ENCODE measurements at regions not wholly inside any gene's neighbourhood (a gene's known extent, or its start where the extent isn't known, plus 50 kb on each side); places are given as distances from the start of the nearest gene placed in this dataset.

DNA sequence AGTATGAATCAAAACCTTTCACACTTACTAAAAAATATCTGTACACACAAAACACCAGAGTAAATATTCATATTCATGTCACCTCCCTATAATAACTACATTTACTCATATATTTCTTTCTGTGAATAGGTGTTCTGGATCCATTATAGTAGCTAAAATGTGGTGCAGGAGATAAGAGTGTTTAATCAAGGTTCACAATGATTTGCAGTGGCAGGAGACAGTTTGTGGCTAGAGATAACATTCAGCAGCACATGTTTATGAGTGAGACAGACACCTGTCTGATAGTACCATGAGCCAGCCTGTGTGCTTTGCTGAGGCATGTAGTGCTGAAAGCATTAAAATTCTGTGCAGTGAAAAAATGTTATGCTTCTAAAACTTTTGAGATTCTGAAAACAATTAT lies 410.3 kb downstream of the SRGAP2C start:
- TF ChIP-seq, protein P1, sequence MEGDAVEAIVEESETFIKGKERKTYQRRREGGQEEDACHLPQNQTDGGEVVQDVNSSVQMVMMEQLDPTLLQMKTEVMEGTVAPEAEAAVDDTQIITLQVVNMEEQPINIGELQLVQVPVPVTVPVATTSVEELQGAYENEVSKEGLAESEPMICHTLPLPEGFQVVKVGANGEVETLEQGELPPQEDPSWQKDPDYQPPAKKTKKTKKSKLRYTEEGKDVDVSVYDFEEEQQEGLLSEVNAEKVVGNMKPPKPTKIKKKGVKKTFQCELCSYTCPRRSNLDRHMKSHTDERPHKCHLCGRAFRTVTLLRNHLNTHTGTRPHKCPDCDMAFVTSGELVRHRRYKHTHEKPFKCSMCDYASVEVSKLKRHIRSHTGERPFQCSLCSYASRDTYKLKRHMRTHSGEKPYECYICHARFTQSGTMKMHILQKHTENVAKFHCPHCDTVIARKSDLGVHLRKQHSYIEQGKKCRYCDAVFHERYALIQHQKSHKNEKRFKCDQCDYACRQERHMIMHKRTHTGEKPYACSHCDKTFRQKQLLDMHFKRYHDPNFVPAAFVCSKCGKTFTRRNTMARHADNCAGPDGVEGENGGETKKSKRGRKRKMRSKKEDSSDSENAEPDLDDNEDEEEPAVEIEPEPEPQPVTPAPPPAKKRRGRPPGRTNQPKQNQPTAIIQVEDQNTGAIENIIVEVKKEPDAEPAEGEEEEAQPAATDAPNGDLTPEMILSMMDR (IDR thresholded peaks at IDR 0.05) = no peak
- TF ChIP-seq POLR2A (IDR thresholded peaks at IDR 0.05) (no peak), EP300 (IDR thresholded peaks at IDR 0.05) (no peak)

All from ovary (tissue), 3 donors.